Stomach (tissue), 8 donors: ENCODE measurements at regions not wholly inside any gene's neighbourhood (a gene's known extent, or its start where the extent isn't known, plus 50 kb on each side); places are given as distances from the start of the nearest gene placed in this dataset.

Experiments
- DNase-seq, 2 donors: peaks; one replicate each; pipeline versions ENCODE4 v3.0.0 to v3.0.0-alpha.2; 2013 to 2019
- H3K27ac ChIP-seq, 5 donors: fragments of 200-600 bp in 4 of 5; sonication (generic) in 4 of 5; one replicate each; pipeline ENCODE4 v1.5.1; 2013 to 2019; ENCODE audit warnings: mild to moderate bottlenecking in 1 of 5, moderate library complexity in 1 of 5
- H3K27me3 ChIP-seq, 3 donors: fragments of 200-600 bp; sonication (generic); one replicate each; pipeline ENCODE4 v1.5.1; 2017 to 2019; ENCODE audit warnings: mixed run types in 1 of 3
- H3K36me3 ChIP-seq, 4 donors: fragments of 200-600 bp; sonication (generic); 1 replicate in 3 of 4; 2 replicates in 1 of 4; pipeline ENCODE4 v1.5.1; 2016 to 2019
- H3K4me1 ChIP-seq, 4 donors: fragments of 200-600 bp; sonication (generic); one replicate each; pipeline ENCODE4 v1.5.1; 2016 to 2019
- H3K4me3 ChIP-seq, 4 donors: fragments of 200-600 bp; sonication (generic) in 3 of 4; one replicate each; pipeline ENCODE4 v1.5.1; 2016 to 2019; ENCODE audit warnings: mild to moderate bottlenecking in 1 of 4
- H3K9me3 ChIP-seq, 4 donors: fragments of 200-600 bp; sonication (generic); one replicate each; pipeline ENCODE4 v1.5.1; 2016 to 2019
- CTCF ChIP-seq, 7 experiments: fragments of 450-650 bp in 4 of 7; fragments of 200-600 bp in 3 of 7; sonication (generic) in 3 of 7; IDR thresholded peaks; one replicate each; pipeline ENCODE4 v1.5.1; 2016 to 2019; ENCODE audit warnings: antibody characterized with exemption in 7 of 7, control low read depth in 2 of 7, mild to moderate bottlenecking in 1 of 7
- EP300 ChIP-seq: sonication (generic); formaldehyde crosslinking; IDR thresholded peaks from one replicate; pipeline ENCODE4 v1.6.1; 2017; ENCODE audit warnings: antibody characterized with exemption
- POLR2A ChIP-seq, 4 donors: fragments of 450-650 bp; IDR thresholded peaks; one replicate each; pipeline ENCODE4 v1.6.1; 2016; ENCODE audit warnings: antibody characterized with exemption in 4 of 4, control low read depth in 2 of 4, mild to moderate bottlenecking in 1 of 4, moderate library complexity in 1 of 4
- POLR2AphosphoS5 ChIP-seq, 3 donors: sonication (generic); formaldehyde crosslinking; IDR thresholded peaks; one replicate each; pipeline ENCODE4 v1.6.1; 2016; ENCODE audit warnings: antibody characterized with exemption in 3 of 3
- WGBS, 5 donors: extraction: QIAGEN DNeasy Blood & Tissue Kit in 3 of 5; methylation state at CpG; one replicate each; pipeline versions ENCODE4 v1.1.5 to v1.1.7; 2013 to 2018; 5-methylcytosine and 5-hydroxymethylcytosine counted together
- intact Hi-C: fragments of 100-400 bp; cut with DNase I; formaldehyde crosslinking; loops from one replicate; pipeline ENCODE4 v1.15.1; 2023; ENCODE audit warnings: low total_unique reads
- donor health status: healthy with polysubstance abuse.
- donor health status: Bipolar disorder and iron deficiency.
- donor health status: healthy.

DNA sequence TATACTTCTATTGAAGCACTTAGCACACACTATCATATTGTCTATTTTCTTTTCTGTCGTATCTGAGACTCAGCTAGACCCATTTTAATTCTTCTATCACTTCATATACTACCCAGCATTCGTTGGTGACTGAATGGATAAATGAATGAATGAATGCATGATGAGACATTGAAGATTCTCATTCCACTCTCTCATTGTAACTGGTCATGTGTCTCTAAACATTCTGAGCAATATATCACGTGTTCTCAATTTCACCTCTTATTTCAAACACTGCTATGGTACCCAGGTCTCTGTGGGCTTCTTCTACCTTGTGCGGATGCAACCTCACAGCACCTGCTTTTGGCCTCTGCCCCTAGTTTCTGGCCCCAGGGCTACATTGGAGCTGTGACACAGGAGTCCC lies 65.2 kb upstream of the USPL1 start:
- H3K27me3 ChIP-seq, result no peaks in the 10 kb centered on the region
- no peak overlapping the region for H3K4me3 ChIP-seq
- no peaks in the 10 kb centered on the region for H3K36me3 ChIP-seq
- TF ChIP-seq EP300, result no peak
- no peak for TF ChIP-seq POLR2A (IDR thresholded peaks at IDR 0.05)
- TF ChIP-seq CTCF (IDR thresholded peaks at IDR 0.05), result no peak
- TF ChIP-seq POLR2AphosphoS5 (IDR thresholded peaks at IDR 0.05), result no peak
- H3K9me3 ChIP-seq, result no peaks in the 10 kb centered on the region
- intact Hi-C loops, result no loop called here
- 81 to 91% (median 87%) methylated on average over 4 of the region's 4 CpGs for WGBS, 5 donors
- no peak overlapping the region for H3K27ac ChIP-seq
- no peaks in the 10 kb centered on the region for H3K4me1 ChIP-seq
- DNase-seq, result no peak

DNA sequence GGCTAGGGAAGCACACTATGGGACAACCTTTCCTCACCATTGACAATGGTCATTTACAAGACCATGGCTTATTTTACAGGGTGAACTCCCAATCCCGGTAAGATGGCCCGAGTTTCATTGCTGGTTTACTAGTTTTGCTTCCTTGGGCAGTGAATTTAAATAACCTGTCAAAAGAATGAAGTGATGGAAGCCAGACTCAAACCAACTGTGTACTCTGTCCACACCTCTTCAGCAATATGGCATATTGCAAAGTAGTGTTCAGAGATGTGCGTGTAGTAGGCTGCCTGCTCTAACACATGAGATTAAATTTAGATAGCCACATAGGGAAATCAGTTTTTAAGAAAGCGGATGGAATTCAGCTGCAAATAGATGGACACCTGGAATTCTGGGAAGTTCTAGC lies 58.4 kb upstream of the USPL1 start:
- H3K9me3 ChIP-seq, result no peaks in the 10 kb centered on the region
- H3K36me3 ChIP-seq, result no peaks in the 10 kb centered on the region
- no peaks in the 10 kb centered on the region for H3K27me3 ChIP-seq
- TF ChIP-seq EP300, result no peak
- no peak for TF ChIP-seq CTCF (IDR thresholded peaks at IDR 0.05)
- TF ChIP-seq POLR2A (IDR thresholded peaks at IDR 0.05), result no peak
- no peak for TF ChIP-seq POLR2AphosphoS5 (IDR thresholded peaks at IDR 0.05)
- peaks cover 0 to 4% (median 0%) of the 10 kb centered on the region in 4 donors for H3K4me1 ChIP-seq
- no peak overlapping the region for H3K27ac ChIP-seq
- DNase-seq, result peak in 1 of 2 donors; percentile 7
- H3K4me3 ChIP-seq, result no peak overlapping the region
- 84 to 94% (median 92%) methylated on average over 4 of the region's 4 CpGs for WGBS, 5 donors
- intact Hi-C loops, result no loop called here

DNA sequence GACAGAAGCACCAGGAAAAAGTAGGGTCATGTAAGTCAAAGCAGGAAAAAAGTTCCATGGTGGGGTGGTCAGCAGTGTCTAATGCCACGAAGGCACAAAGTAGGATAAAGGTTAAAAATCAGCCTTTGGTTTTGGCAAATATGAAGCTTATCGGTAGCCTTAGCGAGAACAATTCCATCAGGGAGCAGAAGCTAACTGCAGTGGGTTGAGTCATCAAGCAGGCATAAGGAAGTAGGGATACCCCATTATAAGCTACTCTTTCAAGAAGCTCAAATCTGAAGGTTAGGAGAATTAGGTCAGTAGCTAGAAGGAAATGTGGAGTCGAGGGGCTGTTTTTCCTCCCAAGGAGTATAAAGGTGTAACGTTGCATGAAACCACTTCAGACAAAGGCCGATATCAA lies 57.5 kb upstream of the USPL1 start:
- Histone ChIP-seq H3K27me3 (no peaks in the 10 kb centered on the region), H3K9me3 (no peaks in the 10 kb centered on the region), H3K27ac (peak overlapping the region in 1 of 5 donors; percentile 55), H3K4me1 (peaks cover 0 to 4% (median 0%) of the 10 kb centered on the region in 4 donors), H3K36me3 (no peaks in the 10 kb centered on the region), H3K4me3 (no peak overlapping the region)
- 35 to 57% (median 44%) methylated on average over 6 of the region's 6 CpGs for WGBS, 5 donors
- DNase-seq, result peak in 1 of 2 donors; percentile 50
- TF ChIP-seq POLR2A (IDR thresholded peaks at IDR 0.05) (no peak), POLR2AphosphoS5 (IDR thresholded peaks at IDR 0.05) (peak in 1 of 3 donors; percentile 67), CTCF (IDR thresholded peaks at IDR 0.05) (no peak), EP300 (no peak)
- intact Hi-C loops, result no loop called here

GRCh38 chr13:30561511-30561910 lies 56.2 kb upstream of the USPL1 start:
- no peak overlapping the region for H3K27ac ChIP-seq
- H3K27me3 ChIP-seq, result no peaks in the 10 kb centered on the region
- no peaks in the 10 kb centered on the region for H3K9me3 ChIP-seq
- no peak overlapping the region for H3K4me3 ChIP-seq
- TF ChIP-seq POLR2AphosphoS5 (IDR thresholded peaks at IDR 0.05), result no peak
- no peak for TF ChIP-seq EP300
- no peak for TF ChIP-seq CTCF (IDR thresholded peaks at IDR 0.05)
- TF ChIP-seq POLR2A (IDR thresholded peaks at IDR 0.05), result no peak
- no peak for DNase-seq
- H3K36me3 ChIP-seq, result no peaks in the 10 kb centered on the region
- 91 to 97% (median 96%) methylated on average over 4 of the region's 4 CpGs for WGBS, 5 donors
- intact Hi-C loops, result no loop called here
- H3K4me1 ChIP-seq, result peaks cover 0 to 4% (median 0%) of the 10 kb centered on the region in 4 donors
